MM.1S (cell line): ENCODE measurements at regions not wholly inside any gene's neighbourhood (a gene's known extent, or its start where the extent isn't known, plus 50 kb on each side); places are given as distances from the start of the nearest gene placed in this dataset.

Experiments used
- DNase-seq: peaks from one replicate; pipeline ENCODE4 v3.0.0-alpha.2; 2015
- H2AFZ ChIP-seq: fragments of 300-600 bp; sonication (generic); 2 replicates; pipeline ENCODE4 v1.6.0; 2016; ENCODE audit warnings: antibody characterized with exemption, low read length
- H3F3A ChIP-seq: fragments of 300-600 bp; sonication (generic); 2 replicates; pipeline ENCODE4 v1.6.1; 2016; ENCODE audit warnings: mild to moderate bottlenecking, antibody characterized with exemption, low read length, moderate library complexity, mixed read lengths; ENCODE audit not compliant: insufficient read depth
- H3K27ac ChIP-seq: fragments of 300-600 bp; sonication (generic); 2 replicates; pipeline ENCODE4 v1.5.1; 2016; ENCODE audit warnings: mild to moderate bottlenecking, low read length
- H3K27me3 ChIP-seq: fragments of 300-600 bp; sonication (generic); replicated peaks from 2 replicates; pipeline ENCODE4 v1.6.0; 2016; ENCODE audit warnings: low read length; ENCODE audit not compliant: insufficient read depth
- H3K36me3 ChIP-seq: fragments of 300-600 bp; sonication (generic); replicated peaks from 2 replicates; pipeline ENCODE4 v1.6.1; 2016; ENCODE audit warnings: mild to moderate bottlenecking, low read length, mixed read lengths; ENCODE audit not compliant: insufficient read depth
- H3K4me1 ChIP-seq: fragments of 300-600 bp; sonication (generic); 2 replicates; pipeline ENCODE4 v1.6.1; 2016; ENCODE audit warnings: low read length, mixed read lengths
- H3K4me2 ChIP-seq: fragments of 300-600 bp; sonication (generic); 2 replicates; pipeline ENCODE4 v1.6.0; 2016; ENCODE audit warnings: low read depth, low read length
- H3K4me3 ChIP-seq: fragments of 300-600 bp; sonication (generic); 2 replicates; pipeline ENCODE4 v1.5.1; 2016; ENCODE audit warnings: low read length, mixed read lengths
- H3K79me2 ChIP-seq: fragments of 300-600 bp; sonication (generic); 2 replicates; pipeline ENCODE4 v1.6.1; 2016; ENCODE audit warnings: mixed run types, low read length, mixed read lengths
- H3K9ac ChIP-seq: fragments of 300-600 bp; sonication (generic); 2 replicates; pipeline ENCODE4 v1.6.1; 2016; ENCODE audit warnings: low read length, mixed read lengths
- H3K9me2 ChIP-seq: fragments of 300-600 bp; sonication (generic); replicated peaks from 2 replicates; pipeline ENCODE4 v1.6.1; 2016; ENCODE audit warnings: mild to moderate bottlenecking, low read length, mixed read lengths; ENCODE audit not compliant: insufficient read depth
- H3K9me3 ChIP-seq: fragments of 300-600 bp; sonication (generic); replicated peaks from 2 replicates; pipeline ENCODE4 v1.6.1; 2016; ENCODE audit warnings: mild to moderate bottlenecking, low read length, mixed read lengths; ENCODE audit not compliant: insufficient read depth
- H4K20me1 ChIP-seq: fragments of 300-600 bp; sonication (generic); 2 replicates; pipeline ENCODE4 v1.6.1; 2016; ENCODE audit warnings: mild to moderate bottlenecking, low read length, moderate library complexity, mixed read lengths; ENCODE audit not compliant: insufficient read depth
- EZH2 ChIP-seq: fragments of 300-600 bp; sonication (generic); optimal IDR thresholded peaks from 2 replicates; pipeline ENCODE3; 2017; ENCODE audit warnings: low read depth, mild to moderate bottlenecking, antibody characterized with exemption, low read length, mixed read lengths
- EZH2phosphoT487 ChIP-seq: fragments of 300-600 bp; sonication (generic); IDR thresholded peaks from 2 replicates; pipeline ENCODE4 v1.6.1; 2018; ENCODE audit warnings: antibody characterized with exemption, low read length
- TF ChIP-seq, protein P1 (sequence below): fragments of 300-600 bp; sonication (generic); IDR thresholded peaks from 2 replicates; pipeline ENCODE4 v1.5.1; 2016; ENCODE audit warnings: antibody characterized with exemption, low read length, mixed read lengths

DNA sequence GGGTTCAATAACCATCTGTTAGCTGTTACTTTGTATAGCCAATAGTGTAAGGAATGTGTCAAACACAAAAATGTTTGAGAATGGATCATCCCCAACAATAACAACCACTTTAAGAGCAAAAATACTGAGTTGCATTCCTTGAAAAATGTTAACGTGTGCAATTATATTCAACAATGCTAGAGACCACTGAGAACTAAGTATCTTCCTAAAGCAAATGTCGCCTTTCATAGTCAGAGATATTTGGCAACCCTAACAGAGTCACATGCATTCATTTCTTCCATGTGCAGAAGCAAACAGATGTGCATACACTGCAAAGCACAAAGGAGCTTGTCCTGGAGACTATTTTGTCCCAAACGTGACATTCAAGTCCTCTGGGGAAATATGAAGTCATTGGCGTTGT, 448.6 kb downstream of the GJA1 start:
- no peaks in the 10 kb centered on the region for H3F3A ChIP-seq
- H4K20me1 ChIP-seq, result no peaks in the 10 kb centered on the region
- no peaks in the 10 kb centered on the region for H3K36me3 ChIP-seq
- H3K27me3 ChIP-seq, result no peaks in the 10 kb centered on the region
- no peaks in the 10 kb centered on the region for H3K9me2 ChIP-seq
- DNase-seq, result no peak
- no peak overlapping the region for H3K9ac ChIP-seq
- TF ChIP-seq, protein P1, sequence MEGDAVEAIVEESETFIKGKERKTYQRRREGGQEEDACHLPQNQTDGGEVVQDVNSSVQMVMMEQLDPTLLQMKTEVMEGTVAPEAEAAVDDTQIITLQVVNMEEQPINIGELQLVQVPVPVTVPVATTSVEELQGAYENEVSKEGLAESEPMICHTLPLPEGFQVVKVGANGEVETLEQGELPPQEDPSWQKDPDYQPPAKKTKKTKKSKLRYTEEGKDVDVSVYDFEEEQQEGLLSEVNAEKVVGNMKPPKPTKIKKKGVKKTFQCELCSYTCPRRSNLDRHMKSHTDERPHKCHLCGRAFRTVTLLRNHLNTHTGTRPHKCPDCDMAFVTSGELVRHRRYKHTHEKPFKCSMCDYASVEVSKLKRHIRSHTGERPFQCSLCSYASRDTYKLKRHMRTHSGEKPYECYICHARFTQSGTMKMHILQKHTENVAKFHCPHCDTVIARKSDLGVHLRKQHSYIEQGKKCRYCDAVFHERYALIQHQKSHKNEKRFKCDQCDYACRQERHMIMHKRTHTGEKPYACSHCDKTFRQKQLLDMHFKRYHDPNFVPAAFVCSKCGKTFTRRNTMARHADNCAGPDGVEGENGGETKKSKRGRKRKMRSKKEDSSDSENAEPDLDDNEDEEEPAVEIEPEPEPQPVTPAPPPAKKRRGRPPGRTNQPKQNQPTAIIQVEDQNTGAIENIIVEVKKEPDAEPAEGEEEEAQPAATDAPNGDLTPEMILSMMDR, result no peak
- TF ChIP-seq EZH2 (no peak), EZH2phosphoT487 (no peak)
- H3K27ac ChIP-seq, result no peak overlapping the region
- H3K4me2 ChIP-seq, result no peak overlapping the region
- H3K4me3 ChIP-seq, result no peak overlapping the region
- H3K79me2 ChIP-seq, result no peaks in the 10 kb centered on the region
- no peaks in the 10 kb centered on the region for H3K4me1 ChIP-seq
- H3K9me3 ChIP-seq, result no peaks in the 10 kb centered on the region
- no peak overlapping the region for H2AFZ ChIP-seq

DNA sequence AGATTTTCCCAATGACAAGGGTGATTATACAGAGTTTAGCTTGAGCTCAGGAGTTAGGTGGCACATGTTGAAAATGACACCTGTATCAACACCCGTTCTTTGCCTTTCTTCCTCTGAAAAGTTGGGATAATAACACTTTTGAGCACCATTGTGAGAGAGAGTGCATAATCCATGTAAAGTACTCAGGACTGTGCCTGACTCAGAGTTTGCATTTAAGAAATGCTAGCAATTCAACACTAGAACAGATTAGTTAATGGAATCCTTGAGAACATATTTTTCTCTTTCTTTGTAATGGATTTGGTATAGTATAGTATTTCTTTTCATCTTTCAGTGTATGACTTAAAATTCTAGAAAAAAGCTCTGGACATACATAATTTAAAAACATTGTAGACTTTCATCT, 449.2 kb downstream of the GJA1 start:
- Histone ChIP-seq H3K36me3 (no peaks in the 10 kb centered on the region), H3K79me2 (no peaks in the 10 kb centered on the region), H2AFZ (no peak overlapping the region), H3K4me1 (no peaks in the 10 kb centered on the region), H3K27me3 (no peaks in the 10 kb centered on the region), H3K9me2 (no peaks in the 10 kb centered on the region), H3F3A (no peaks in the 10 kb centered on the region), H4K20me1 (no peaks in the 10 kb centered on the region), H3K9me3 (no peaks in the 10 kb centered on the region), H3K9ac (no peak overlapping the region), H3K4me3 (no peak overlapping the region), H3K4me2 (no peak overlapping the region), H3K27ac (no peak overlapping the region)
- TF ChIP-seq EZH2 (no peak), EZH2phosphoT487 (no peak)
- TF ChIP-seq, protein P1, result no peak
- DNase-seq, result no peak

DNA sequence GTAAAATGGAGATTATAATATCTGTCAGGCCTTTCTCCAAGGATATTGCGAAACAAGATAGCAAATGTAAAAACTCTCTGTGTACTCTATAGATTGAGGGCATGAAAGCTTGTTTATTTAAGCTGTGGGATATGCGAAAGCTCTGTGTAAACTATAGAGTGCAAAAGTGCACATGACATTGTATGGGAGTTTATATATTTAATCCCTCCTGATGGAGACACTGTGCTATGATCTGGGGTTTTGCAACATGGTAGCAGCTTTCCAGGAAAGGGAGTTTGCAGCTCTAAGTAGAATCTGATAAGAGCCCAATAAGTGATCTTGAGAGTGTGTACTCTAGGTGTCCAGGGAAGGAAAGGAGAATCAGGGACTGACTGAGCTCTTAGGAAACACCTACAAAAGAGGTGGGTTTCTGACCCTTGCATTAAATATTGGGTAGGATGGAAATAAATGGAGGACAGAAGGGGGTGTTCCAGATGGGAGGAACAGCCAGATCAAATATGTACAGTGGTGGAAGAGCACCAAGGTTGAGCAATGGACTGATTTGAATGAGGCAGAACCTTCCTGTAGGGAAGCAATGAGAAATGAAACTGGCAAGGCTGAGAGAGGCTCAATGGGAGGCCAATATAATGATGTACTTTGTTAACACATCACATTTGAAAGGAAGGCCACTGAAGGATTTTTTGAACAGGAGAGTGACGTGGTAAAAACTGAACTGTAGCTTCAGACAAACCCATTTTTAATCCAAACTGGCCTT, 450.1 kb downstream of the GJA1 start:
- Histone ChIP-seq H3K4me2 (no peak overlapping the region), H3K4me3 (no peak overlapping the region), H3K36me3 (no peaks in the 10 kb centered on the region), H3K9ac (no peak overlapping the region), H3F3A (no peaks in the 10 kb centered on the region), H4K20me1 (no peaks in the 10 kb centered on the region), H3K4me1 (no peaks in the 10 kb centered on the region), H3K9me3 (no peaks in the 10 kb centered on the region), H3K27me3 (no peaks in the 10 kb centered on the region), H2AFZ (no peak overlapping the region), H3K9me2 (no peaks in the 10 kb centered on the region), H3K27ac (no peak overlapping the region), H3K79me2 (no peaks in the 10 kb centered on the region)
- DNase-seq, result no peak
- TF ChIP-seq, protein P1, result no peak
